ENCODE measurements at regions not wholly inside any gene's neighbourhood (a gene's known extent, or its start where the extent isn't known, plus 50 kb on each side); places are given as distances from the start of the nearest gene placed in this dataset.
A peak's percentile ranks its signal among the peaks of the same experiment; 100 is the strongest.

- TF ChIP-seq, protein P1, sequence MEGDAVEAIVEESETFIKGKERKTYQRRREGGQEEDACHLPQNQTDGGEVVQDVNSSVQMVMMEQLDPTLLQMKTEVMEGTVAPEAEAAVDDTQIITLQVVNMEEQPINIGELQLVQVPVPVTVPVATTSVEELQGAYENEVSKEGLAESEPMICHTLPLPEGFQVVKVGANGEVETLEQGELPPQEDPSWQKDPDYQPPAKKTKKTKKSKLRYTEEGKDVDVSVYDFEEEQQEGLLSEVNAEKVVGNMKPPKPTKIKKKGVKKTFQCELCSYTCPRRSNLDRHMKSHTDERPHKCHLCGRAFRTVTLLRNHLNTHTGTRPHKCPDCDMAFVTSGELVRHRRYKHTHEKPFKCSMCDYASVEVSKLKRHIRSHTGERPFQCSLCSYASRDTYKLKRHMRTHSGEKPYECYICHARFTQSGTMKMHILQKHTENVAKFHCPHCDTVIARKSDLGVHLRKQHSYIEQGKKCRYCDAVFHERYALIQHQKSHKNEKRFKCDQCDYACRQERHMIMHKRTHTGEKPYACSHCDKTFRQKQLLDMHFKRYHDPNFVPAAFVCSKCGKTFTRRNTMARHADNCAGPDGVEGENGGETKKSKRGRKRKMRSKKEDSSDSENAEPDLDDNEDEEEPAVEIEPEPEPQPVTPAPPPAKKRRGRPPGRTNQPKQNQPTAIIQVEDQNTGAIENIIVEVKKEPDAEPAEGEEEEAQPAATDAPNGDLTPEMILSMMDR (IDR thresholded peaks at IDR 0.05; ENCODE audit: borderline replicate concordance, extremely low read depth, low read length, poor library complexity, severe bottlenecking), result peak; percentile 72
- TF ChIP-seq EZH2 (IDR thresholded peaks at IDR 0.05; ENCODE audit: borderline replicate concordance, low read depth, low read length, severe bottlenecking), result no peak
Measured at GRCh38 chr6:78810146-78810545, 57.2 kb upstream of the IRAK1BP1 start.

All from DND-41 (cell line).